Naive thymus-derived CD4-positive, alpha-beta T cell (primary cell): ENCODE measurements at regions not wholly inside any gene's neighbourhood (a gene's known extent, or its start where the extent isn't known, plus 50 kb on each side); places are given as distances from the start of the nearest gene placed in this dataset.

Experiments used
- ATAC-seq: fragments of 150-1000 bp; cut with Tn5 transposase; 2 replicates; pipeline ENCODE4 v1.10.0; 2021; ENCODE audit warnings: mild to moderate bottlenecking, moderate library complexity
- CTCF ChIA-PET: fragments of 350-600 bp; sonication (Branson Sonifier 250); formaldehyde crosslinking; loops from one replicate; lab custom pipeline; 2021; ENCODE audit warnings: antibody characterized with exemption; lab: Charles Lee
- POLR2A ChIA-PET: fragments of 350-600 bp; sonication (Branson Sonifier 250); formaldehyde crosslinking; loops from one replicate; lab custom pipeline; 2021; ENCODE audit warnings: antibody characterized with exemption, inconsistent platforms; lab: Charles Lee
- DNase-seq, 9 donors: peaks; one replicate each; pipeline versions ENCODE4 v3.0.0 to v3.0.0-alpha.2; 2020 to 2022; ENCODE audit warnings: mixed read lengths in 1 of 9
- H3K27ac ChIP-seq: one replicate; pipeline ENCODE4 v1.7.0; 2013; ENCODE audit warnings: mild to moderate bottlenecking, low read depth, low read length, moderate library complexity
- H3K27me3 ChIP-seq, 2 donors: one replicate each; pipeline ENCODE4 v1.7.0; 2013; ENCODE audit warnings: low read length in 2 of 2, mild to moderate bottlenecking in 2 of 2, moderate library complexity in 2 of 2; ENCODE audit not compliant: control insufficient read depth in 2 of 2, insufficient read depth in 2 of 2
- H3K36me3 ChIP-seq, 3 experiments: 1 replicate in 2 of 3; 2 replicates in 1 of 3; pipeline ENCODE4 v1.7.0; 2013; ENCODE audit warnings: low read length in 3 of 3, mild to moderate bottlenecking in 3 of 3, moderate library complexity in 1 of 3; ENCODE audit not compliant: insufficient read depth in 3 of 3, control insufficient read depth in 2 of 3
- H3K4me1 ChIP-seq, 2 donors: one replicate each; pipeline ENCODE4 v1.7.0; 2013; ENCODE audit warnings: low read length in 2 of 2, mild to moderate bottlenecking in 2 of 2, moderate library complexity in 1 of 2; ENCODE audit not compliant: control insufficient read depth in 2 of 2, insufficient read depth in 2 of 2
- H3K4me3 ChIP-seq: 2 replicates; pipeline ENCODE4 v1.7.0; 2013; ENCODE audit warnings: mild to moderate bottlenecking, low read length
- H3K9me3 ChIP-seq, 3 experiments: 1 replicate in 2 of 3; 2 replicates in 1 of 3; pipeline ENCODE4 v1.7.0; 2013; ENCODE audit warnings: low read length in 3 of 3; ENCODE audit not compliant: control insufficient read depth in 2 of 3
- H3K27ac Mint-ChIP-seq, 9 donors: one replicate each; pipeline ENCODE4 v1.8.0; 2020 to 2022; ENCODE audit warnings: mixed read lengths in 9 of 9, mild to moderate bottlenecking in 8 of 9, moderate library complexity in 5 of 9, inconsistent platforms in 2 of 9
- H3K27me3 Mint-ChIP-seq, 5 donors: one replicate each; pipeline ENCODE4 v1.8.0; 2021 to 2022; ENCODE audit warnings: mixed read lengths in 5 of 5, mild to moderate bottlenecking in 1 of 5
- H3K36me3 Mint-ChIP-seq, 5 donors: one replicate each; pipeline ENCODE4 v1.8.0; 2020 to 2022; ENCODE audit warnings: mixed read lengths in 5 of 5, mild to moderate bottlenecking in 3 of 5, inconsistent platforms in 1 of 5
- H3K4me1 Mint-ChIP-seq, 7 donors: one replicate each; pipeline ENCODE4 v1.8.0; 2020 to 2022; ENCODE audit warnings: mixed read lengths in 7 of 7, mild to moderate bottlenecking in 3 of 7, inconsistent platforms in 1 of 7
- H3K4me3 Mint-ChIP-seq, 10 donors: one replicate each; pipeline ENCODE4 v1.8.0; 2020 to 2022; ENCODE audit warnings: mild to moderate bottlenecking in 10 of 10, mixed read lengths in 10 of 10, moderate library complexity in 6 of 10, inconsistent platforms in 2 of 10
- H3K9me3 Mint-ChIP-seq, 11 donors: one replicate each; pipeline ENCODE4 v1.8.0; 2020 to 2022; ENCODE audit warnings: mixed read lengths in 11 of 11, mild to moderate bottlenecking in 4 of 11, inconsistent platforms in 1 of 11, moderate library complexity in 1 of 11
- intact Hi-C, 2 donors: fragments of 100-400 bp; cut with micrococcal nuclease; formaldehyde crosslinking; loops; one replicate each; pipeline ENCODE4 v1.15.1; 2023

DNA sequence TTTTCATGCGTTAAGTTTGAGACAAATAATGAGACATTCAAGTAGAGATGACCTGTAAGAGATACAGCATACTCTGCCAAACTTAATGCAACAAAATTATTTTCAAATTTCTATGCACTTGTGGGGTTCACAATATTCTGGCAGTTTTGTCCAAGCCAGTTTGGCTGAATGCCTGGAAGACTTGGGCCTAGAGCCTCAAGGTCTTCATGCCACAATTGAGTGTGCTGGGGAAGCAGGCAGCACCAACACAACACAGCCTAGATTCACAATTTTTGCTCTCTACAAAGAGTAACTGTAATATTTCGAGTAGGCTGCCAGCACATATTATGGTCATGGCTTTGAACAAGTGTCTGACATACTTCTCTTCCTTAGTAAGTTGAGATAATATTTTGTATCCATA lies 461.4 kb upstream of the SPHKAP start:
- no peak for DNase-seq
- H3K36me3 Mint-ChIP-seq: no peaks in the 10 kb centered on the region
- no peaks in the 10 kb centered on the region for H3K4me1 Mint-ChIP-seq
- intact Hi-C loops: no loop called here
- CTCF ChIA-PET: no interaction called here
- no peak overlapping the region for H3K4me3 ChIP-seq
- ATAC-seq: no peak
- no peaks in the 10 kb centered on the region for H3K4me1 ChIP-seq
- POLR2A ChIA-PET: no interaction called here
- no peaks in the 10 kb centered on the region for H3K36me3 ChIP-seq
- H3K9me3 ChIP-seq: peaks cover 0 to 3% (median 0%) of the 10 kb centered on the region in 3 experiments
- H3K4me3 Mint-ChIP-seq: no peak overlapping the region
- no peak overlapping the region for H3K27ac Mint-ChIP-seq
- H3K27me3 ChIP-seq: no peaks in the 10 kb centered on the region
- H3K27me3 Mint-ChIP-seq: no peaks in the 10 kb centered on the region
- peaks cover 0 to 5% (median 0%) of the 10 kb centered on the region in 11 donors for H3K9me3 Mint-ChIP-seq
- H3K27ac ChIP-seq: no peak overlapping the region

DNA sequence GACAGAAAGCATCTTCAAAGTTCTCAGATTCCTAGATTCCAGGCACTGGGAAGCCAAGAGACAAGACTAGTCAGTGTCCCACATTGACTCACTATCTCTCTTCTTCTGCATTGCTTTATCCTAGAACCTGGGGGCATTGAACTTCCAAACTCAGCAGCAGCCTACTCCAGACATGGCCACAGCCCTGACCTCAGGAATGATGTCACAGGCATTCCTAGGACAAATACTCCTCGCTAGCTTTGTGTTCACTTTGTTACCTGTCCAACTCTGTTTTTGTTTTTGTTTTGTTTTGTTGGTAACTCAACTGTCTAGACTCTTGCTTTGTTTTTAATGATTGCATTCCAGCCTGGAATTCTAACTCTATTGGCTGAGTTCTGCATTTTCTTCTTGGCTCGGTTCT lies 449.3 kb upstream of the SPHKAP start:
- Mint-ChIP-seq H3K4me3 (no peak overlapping the region), H3K27ac (no peak overlapping the region), H3K4me1 (no peaks in the 10 kb centered on the region), H3K36me3 (no peaks in the 10 kb centered on the region), H3K9me3 (peaks cover 0 to 15% (median 5%) of the 10 kb centered on the region in 11 donors), H3K27me3 (no peaks in the 10 kb centered on the region)
- no peaks in the 10 kb centered on the region for H3K36me3 ChIP-seq
- no peaks in the 10 kb centered on the region for H3K27me3 ChIP-seq
- no peak overlapping the region for H3K27ac ChIP-seq
- H3K4me3 ChIP-seq: no peak overlapping the region
- intact Hi-C loops: no loop called here
- CTCF ChIA-PET: no interaction called here
- ATAC-seq (no peak), DNase-seq (no peak)
- POLR2A ChIA-PET: interaction anchor here (0.7 kb wide), 1 partner anchor 357 kb away, joined by 3 read pairs; no protein-coding TSS in a partner anchor
- H3K4me1 ChIP-seq: no peaks in the 10 kb centered on the region
- no peaks in the 10 kb centered on the region for H3K9me3 ChIP-seq

DNA sequence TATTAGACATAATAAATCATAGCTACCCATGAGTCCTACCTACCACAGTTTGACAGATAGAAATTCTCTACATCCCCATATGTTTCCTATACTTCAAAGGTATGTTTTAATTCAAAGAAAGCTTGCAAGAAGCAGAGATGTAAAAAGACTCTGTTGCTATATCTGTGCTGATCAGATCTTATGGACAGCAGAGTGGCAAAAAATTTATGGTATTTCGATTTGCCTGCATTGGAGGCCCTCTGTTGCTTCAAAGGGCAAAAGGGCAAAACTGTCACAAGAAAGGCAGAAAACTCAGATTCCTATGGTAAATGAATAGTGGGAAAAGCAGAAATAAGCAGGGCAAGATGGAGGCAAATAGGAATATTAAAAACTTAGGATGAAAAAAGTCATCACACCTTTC lies 447.8 kb upstream of the SPHKAP start:
- H3K36me3 Mint-ChIP-seq: no peaks in the 10 kb centered on the region
- ChIA-PET POLR2A (no interaction called here), CTCF (no interaction called here)
- no peaks in the 10 kb centered on the region for H3K27me3 Mint-ChIP-seq
- no peaks in the 10 kb centered on the region for H3K27me3 ChIP-seq
- intact Hi-C loops: no loop called here
- peaks cover 0 to 15% (median 3%) of the 10 kb centered on the region in 11 donors for H3K9me3 Mint-ChIP-seq
- no peak overlapping the region for H3K4me3 Mint-ChIP-seq
- no peaks in the 10 kb centered on the region for H3K36me3 ChIP-seq
- H3K27ac Mint-ChIP-seq: no peak overlapping the region
- no peak overlapping the region for H3K27ac ChIP-seq
- DNase-seq (no peak), ATAC-seq (no peak)
- H3K4me3 ChIP-seq: no peak overlapping the region
- no peaks in the 10 kb centered on the region for H3K4me1 ChIP-seq
- H3K9me3 ChIP-seq: no peaks in the 10 kb centered on the region
- no peaks in the 10 kb centered on the region for H3K4me1 Mint-ChIP-seq

DNA sequence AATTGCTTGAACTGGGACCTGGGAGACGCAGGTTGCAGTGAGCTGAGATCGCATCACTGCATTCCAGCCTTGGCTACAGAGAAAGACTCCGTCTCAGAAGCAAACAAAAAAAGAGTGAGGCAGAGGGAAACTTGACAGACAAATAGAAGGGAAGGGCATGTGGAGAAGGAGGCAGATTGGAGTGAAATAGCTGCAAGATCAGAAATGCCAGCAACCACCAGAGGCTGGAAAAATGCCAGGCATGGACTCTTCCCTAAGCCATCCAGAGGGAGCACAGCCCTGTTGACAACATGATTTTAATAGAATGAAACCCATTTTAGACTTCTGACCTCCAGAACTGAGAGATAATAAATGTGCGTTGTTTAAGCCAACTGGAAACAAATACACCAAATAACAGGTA lies 447.2 kb upstream of the SPHKAP start:
- Mint-ChIP-seq H3K4me3 (no peak overlapping the region), H3K36me3 (no peaks in the 10 kb centered on the region), H3K27me3 (no peaks in the 10 kb centered on the region), H3K4me1 (no peaks in the 10 kb centered on the region), H3K27ac (no peak overlapping the region), H3K9me3 (peaks cover 0 to 15% (median 3%) of the 10 kb centered on the region in 11 donors)
- no peak overlapping the region for H3K27ac ChIP-seq
- H3K36me3 ChIP-seq: no peaks in the 10 kb centered on the region
- H3K27me3 ChIP-seq: no peaks in the 10 kb centered on the region
- no peak for DNase-seq
- intact Hi-C loops: no loop called here
- no peak overlapping the region for H3K4me3 ChIP-seq
- ATAC-seq: no peak
- ChIA-PET POLR2A (no interaction called here), CTCF (no interaction called here)
- H3K4me1 ChIP-seq: no peaks in the 10 kb centered on the region
- no peaks in the 10 kb centered on the region for H3K9me3 ChIP-seq

DNA sequence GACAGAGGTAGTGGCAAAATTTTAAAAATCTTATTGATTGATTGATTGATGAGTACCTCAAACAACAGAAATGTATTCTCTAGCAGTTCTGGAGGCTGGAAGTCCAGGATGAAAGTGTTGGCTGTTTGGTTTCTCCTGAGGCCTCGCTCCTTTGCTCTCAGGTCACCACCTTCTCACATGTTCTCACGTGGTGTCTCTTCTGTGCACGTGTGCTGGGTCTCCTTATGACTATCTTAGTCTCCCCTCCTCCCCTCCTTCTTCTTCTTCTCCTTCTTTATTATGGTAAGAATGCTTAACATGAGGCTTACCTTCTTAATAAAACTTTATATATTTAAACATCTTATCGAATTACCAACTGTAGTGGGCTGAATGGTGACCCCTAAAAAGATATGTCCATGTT lies 446.0 kb upstream of the SPHKAP start:
- ATAC-seq (no peak), DNase-seq (no peak)
- Mint-ChIP-seq H3K27me3 (no peaks in the 10 kb centered on the region), H3K4me3 (no peak overlapping the region), H3K4me1 (no peaks in the 10 kb centered on the region), H3K9me3 (peaks cover 0 to 10% (median 2%) of the 10 kb centered on the region in 11 donors), H3K36me3 (no peaks in the 10 kb centered on the region), H3K27ac (no peak overlapping the region)
- H3K27ac ChIP-seq: no peak overlapping the region
- no peaks in the 10 kb centered on the region for H3K36me3 ChIP-seq
- POLR2A ChIA-PET: no interaction called here
- CTCF ChIA-PET: no interaction called here
- no peaks in the 10 kb centered on the region for H3K9me3 ChIP-seq
- no peaks in the 10 kb centered on the region for H3K27me3 ChIP-seq
- no peak overlapping the region for H3K4me3 ChIP-seq
- intact Hi-C loops: no loop called here
- H3K4me1 ChIP-seq: no peaks in the 10 kb centered on the region

DNA sequence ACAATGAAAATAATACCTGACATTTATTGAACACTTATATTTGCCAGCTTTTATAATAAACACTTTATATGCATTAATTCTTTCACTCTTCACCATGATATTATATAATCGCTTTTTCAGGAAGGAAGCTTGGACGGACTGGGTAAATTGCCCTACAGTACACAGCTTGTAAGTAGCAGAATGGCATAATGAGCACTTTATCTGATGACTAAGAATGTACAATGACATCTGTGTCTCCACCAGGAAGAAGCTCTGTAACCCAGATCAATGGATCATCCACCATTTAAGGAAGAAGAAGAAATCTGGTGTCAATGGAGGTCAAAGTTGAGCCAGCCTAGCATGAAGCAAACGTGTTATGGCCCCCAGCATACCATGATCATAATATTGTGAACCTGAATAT lies 444.0 kb upstream of the SPHKAP start:
- DNase-seq: no peak
- H3K27ac ChIP-seq: no peak overlapping the region
- intact Hi-C loops: no loop called here
- CTCF ChIA-PET: no interaction called here
- Mint-ChIP-seq H3K27ac (no peak overlapping the region), H3K36me3 (no peaks in the 10 kb centered on the region), H3K4me1 (no peaks in the 10 kb centered on the region), H3K27me3 (no peaks in the 10 kb centered on the region), H3K4me3 (no peak overlapping the region), H3K9me3 (peaks cover 0 to 7% (median 4%) of the 10 kb centered on the region in 11 donors)
- H3K9me3 ChIP-seq: no peaks in the 10 kb centered on the region
- no peaks in the 10 kb centered on the region for H3K27me3 ChIP-seq
- no peaks in the 10 kb centered on the region for H3K4me1 ChIP-seq
- POLR2A ChIA-PET: no interaction called here
- H3K36me3 ChIP-seq: no peaks in the 10 kb centered on the region
- H3K4me3 ChIP-seq: no peak overlapping the region
- ATAC-seq: no peak

DNA sequence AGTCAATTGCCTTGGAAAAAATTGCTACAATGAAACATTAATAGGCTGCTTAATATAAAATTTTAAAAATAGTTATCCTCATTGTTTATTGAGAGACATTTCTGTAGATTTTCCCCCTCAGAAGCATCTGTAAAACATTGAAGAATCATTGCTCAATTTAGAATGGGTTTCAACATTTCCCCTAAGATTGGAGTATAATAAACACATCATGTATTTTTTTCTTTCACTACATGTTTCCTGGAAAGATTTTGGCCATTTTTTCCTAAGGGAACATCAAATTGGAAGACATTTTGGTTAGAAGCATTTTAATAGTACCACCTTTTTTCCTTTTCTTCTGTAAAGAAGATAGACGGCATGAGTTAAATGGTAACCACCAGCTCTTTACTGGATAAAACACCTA lies 443.2 kb upstream of the SPHKAP start:
- intact Hi-C loops: no loop called here
- Histone ChIP-seq H3K4me3 (no peak overlapping the region), H3K4me1 (no peaks in the 10 kb centered on the region), H3K27me3 (no peaks in the 10 kb centered on the region), H3K36me3 (no peaks in the 10 kb centered on the region), H3K9me3 (no peaks in the 10 kb centered on the region), H3K27ac (no peak overlapping the region)
- Mint-ChIP-seq H3K36me3 (no peaks in the 10 kb centered on the region), H3K4me1 (no peaks in the 10 kb centered on the region), H3K9me3 (peaks cover 0 to 11% (median 2%) of the 10 kb centered on the region in 11 donors), H3K4me3 (no peak overlapping the region), H3K27ac (no peak overlapping the region), H3K27me3 (no peaks in the 10 kb centered on the region)
- ATAC-seq (no peak), DNase-seq (no peak)
- POLR2A ChIA-PET: no interaction called here
- CTCF ChIA-PET: no interaction called here
